Right cardiac atrium (tissue), 5 donors: ENCODE measurements at regions not wholly inside any gene's neighbourhood (a gene's known extent, or its start where the extent isn't known, plus 50 kb on each side); places are given as distances from the start of the nearest gene placed in this dataset.
"Not testable (repeated sequence)": the region's sequence is repeated elsewhere in the genome, so short reads cannot be mapped to it uniquely, and the experiment has no call there.

ENCODE experiments used
- ATAC-seq, 2 donors: fragments of 200-7000 bp; cut with Tn5 transposase; one replicate each; pipeline versions ENCODE4 v1.8.0 to v1.9.1; 2020; ENCODE audit warnings: moderate library complexity in 2 of 2, mild to moderate bottlenecking in 1 of 2
- DNase-seq, 3 donors: peaks; one replicate each; pipeline ENCODE4 v3.0.0-alpha.2; 2020
- H3K27ac ChIP-seq: one replicate; pipeline ENCODE4 v1.5.1; 2013; ENCODE audit warnings: mild to moderate bottlenecking, low read length, control low read depth, moderate library complexity
- H3K27me3 ChIP-seq: one replicate; pipeline ENCODE4 v1.6.1; 2013; ENCODE audit not compliant: control insufficient read depth, insufficient read depth
- H3K4me1 ChIP-seq: one replicate; pipeline ENCODE4 v1.6.1; 2013; ENCODE audit warnings: low read length; ENCODE audit not compliant: control insufficient read depth, insufficient read depth
- H3K4me3 ChIP-seq: one replicate; pipeline ENCODE4 v1.5.1; 2013; ENCODE audit warnings: low read length, control low read depth
- H3K9me3 ChIP-seq: one replicate; pipeline ENCODE4 v1.6.1; 2013; ENCODE audit warnings: low read length; ENCODE audit not compliant: control insufficient read depth
- whole genome bisulfite sequencing: extraction: QIAGEN DNeasy Blood & Tissue Kit; methylation state at CpG from one replicate; pipeline ENCODE4 v1.1.7; 2013; 5-methylcytosine and 5-hydroxymethylcytosine counted together
- intact Hi-C, 4 donors: fragments of 100-400 bp; cut with DNase I; formaldehyde crosslinking; loops; one replicate each; pipeline versions ENCODE4 v1.11.0 to v1.14.0; 2022 to 2023
- donor health status: healthy with polysubstance abuse.
- donor health status: DM: no; HTN: yes; CAD: no.
- donor health status: DM: no; HTN: no; CAD: no.
- donor health status: DM: no; HTN: yes; CAD: no; lungs with severe emphysema.
- donor health status: DM: yes; HTN: yes; CAD: no.

DNA sequence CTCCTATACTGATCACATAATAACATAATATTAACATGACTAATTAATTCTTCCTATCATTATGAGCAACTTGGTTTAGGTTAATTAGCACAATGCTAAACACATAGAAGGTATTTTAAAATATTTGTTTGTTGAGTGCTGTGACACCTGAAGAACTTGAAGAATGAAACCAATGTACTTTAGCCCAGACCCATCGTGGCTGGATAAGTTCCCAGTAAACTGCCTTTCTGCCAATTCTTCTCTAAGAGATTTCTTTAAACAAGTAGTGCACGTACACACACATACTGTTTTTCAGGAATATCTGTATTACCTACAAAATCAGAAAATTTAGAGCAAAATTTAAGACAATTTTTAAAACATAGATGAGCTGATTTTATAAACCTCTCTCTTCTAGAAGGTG lies 207.4 kb upstream of the SSTR1 start:
- ATAC-seq = no peak
- no peak for DNase-seq
- Histone ChIP-seq H3K4me3 (no peak overlapping the region), H3K9me3 (no peaks in the 10 kb centered on the region), H3K27me3 (no peaks in the 10 kb centered on the region), H3K4me1 (no peaks in the 10 kb centered on the region), H3K27ac (no peak overlapping the region)
- 57% methylated on average over 2 of the region's 2 CpGs for WGBS
- intact Hi-C loops = no loop called here

DNA sequence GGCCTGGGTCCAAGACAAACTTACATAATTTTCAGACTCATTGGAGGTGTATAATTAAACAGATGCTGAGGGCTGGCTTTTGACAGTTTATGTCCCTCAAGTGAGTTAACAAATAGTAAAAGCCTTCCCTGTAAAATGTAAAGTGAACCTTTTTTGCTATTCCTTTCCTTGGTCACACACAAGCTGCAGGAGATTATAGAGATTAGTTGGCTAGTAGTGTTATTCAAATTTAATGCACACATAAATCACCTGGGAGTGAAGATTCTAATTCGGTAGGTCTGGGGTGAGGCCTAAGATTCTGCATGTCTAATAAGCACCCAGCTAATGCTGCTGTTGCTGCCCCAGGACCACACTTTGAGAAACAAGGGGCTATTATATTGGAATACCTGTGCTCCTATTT lies 206.2 kb upstream of the SSTR1 start:
- Histone ChIP-seq H3K27me3 (no peaks in the 10 kb centered on the region), H3K4me1 (no peaks in the 10 kb centered on the region), H3K9me3 (no peaks in the 10 kb centered on the region), H3K27ac (no peak overlapping the region), H3K4me3 (no peak overlapping the region)
- no peak for ATAC-seq
- intact Hi-C loops = no loop called here
- 63% methylated on average over 1 of the region's 1 CpG for WGBS
- no peak for DNase-seq

DNA sequence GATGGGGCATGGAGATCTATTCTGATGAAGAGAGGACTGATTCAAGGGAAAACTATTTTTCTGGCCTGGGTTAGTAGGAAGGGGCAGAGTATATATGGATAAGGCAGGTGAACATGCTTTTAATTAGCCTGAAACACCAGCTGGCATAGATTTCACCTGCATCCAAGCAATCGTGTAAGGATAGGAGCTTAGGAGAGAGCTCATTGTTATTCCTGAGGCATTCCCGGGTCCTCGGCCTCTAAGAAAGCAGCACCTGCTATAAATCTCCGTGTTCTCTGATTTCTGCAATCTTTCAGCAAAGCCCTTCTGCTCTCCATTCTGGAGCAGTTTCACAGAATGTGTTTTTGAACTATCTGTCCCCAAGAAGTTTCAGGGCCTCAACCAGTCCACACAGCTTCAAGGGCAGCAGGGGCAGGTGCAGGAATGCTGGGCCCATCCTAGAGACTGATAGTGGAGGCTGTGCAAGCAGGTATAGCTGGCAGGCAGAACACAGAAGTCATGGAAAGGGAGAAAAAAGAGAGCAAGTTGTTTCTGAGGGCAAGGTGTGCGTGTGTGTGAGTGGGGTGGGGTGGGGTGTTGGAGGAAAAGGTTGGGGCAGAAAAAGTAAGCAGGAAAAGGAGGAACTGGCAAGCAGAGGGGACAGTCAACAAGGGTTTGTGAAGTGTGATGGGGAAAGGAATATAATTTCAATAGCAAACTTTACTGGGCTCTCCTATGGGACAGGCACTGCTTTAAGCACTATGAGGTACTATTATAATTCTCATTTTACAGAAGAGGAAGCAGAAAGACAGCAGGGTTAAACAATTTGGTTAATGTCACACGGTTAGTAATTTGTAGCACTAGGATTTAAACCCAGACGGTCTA lies 203.7 kb upstream of the SSTR1 start:
- H3K27ac ChIP-seq = no peak overlapping the region
- H3K9me3 ChIP-seq = no peaks in the 10 kb centered on the region
- H3K27me3 ChIP-seq = no peaks in the 10 kb centered on the region
- intact Hi-C loops = no loop called here
- no peak for ATAC-seq
- no peak for DNase-seq
- H3K4me1 ChIP-seq = no peaks in the 10 kb centered on the region
- 72% methylated on average over 7 of the region's 7 CpGs for WGBS
- no peak overlapping the region for H3K4me3 ChIP-seq

DNA sequence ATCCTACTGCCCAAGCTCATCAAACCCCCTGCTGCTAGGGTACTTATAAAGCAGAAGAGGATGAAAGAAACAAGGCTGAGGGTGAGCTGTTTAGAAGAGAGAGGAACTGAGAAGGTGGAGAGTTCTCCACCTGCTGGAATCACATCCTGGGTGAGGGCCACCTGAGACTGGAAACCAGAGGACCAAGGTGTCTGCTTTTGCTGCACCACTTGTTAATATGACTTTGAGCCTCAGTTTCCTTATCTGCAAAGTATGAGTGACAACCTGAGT lies 203.2 kb upstream of the SSTR1 start:
- DNase-seq (no peak), ATAC-seq (no peak)
- Histone ChIP-seq H3K4me1 (no peaks in the 10 kb centered on the region), H3K27ac (no peak overlapping the region), H3K9me3 (no peaks in the 10 kb centered on the region), H3K27me3 (no peaks in the 10 kb centered on the region), H3K4me3 (no peak overlapping the region)
- intact Hi-C loops = no loop called here

DNA sequence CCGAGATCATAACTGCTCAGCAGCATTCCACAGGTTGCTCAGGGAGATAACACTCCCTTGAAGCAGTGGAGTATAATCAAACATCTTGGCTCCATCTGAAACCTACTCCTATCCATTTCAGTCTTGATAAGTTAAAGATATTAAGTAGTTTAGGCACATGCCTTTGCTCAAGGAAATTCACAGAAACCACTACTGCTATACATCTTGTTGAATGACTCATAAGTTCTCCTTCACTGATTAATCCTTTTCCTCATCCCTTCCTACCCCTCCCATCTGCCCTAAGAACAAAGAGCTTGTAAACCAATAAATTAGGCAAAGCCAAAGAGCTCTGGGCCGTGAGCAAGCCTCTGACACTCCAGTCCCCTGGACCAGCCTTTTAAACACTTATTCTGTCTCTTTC lies 196.5 kb upstream of the SSTR1 start:
- H3K4me3 ChIP-seq, H3K27me3 ChIP-seq, DNase-seq, H3K27ac ChIP-seq, intact Hi-C loops, H3K4me1 ChIP-seq, ATAC-seq, H3K9me3 ChIP-seq: not testable (repeated sequence)
- 55% methylated on average over 2 of the region's 2 CpGs for WGBS

DNA sequence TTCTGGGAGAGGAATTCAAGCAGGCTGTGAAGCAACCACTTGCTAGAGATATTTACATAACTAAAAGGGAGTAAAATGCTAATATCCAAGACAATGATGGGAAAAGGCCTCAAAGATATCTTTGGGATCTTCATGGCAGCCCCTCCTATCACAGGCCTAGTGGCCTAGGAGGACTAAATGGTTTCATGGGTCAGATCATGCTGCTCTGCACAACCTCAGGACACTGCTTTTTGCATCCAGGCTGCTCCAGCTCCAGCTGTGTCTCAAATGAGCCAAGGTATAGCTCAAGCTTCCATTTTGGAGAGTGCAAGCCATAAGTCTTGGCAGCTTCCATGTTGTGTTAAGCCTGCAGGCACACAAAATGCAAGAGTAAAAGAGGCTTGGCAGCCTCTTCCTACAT lies 195.6 kb upstream of the SSTR1 start:
- Histone ChIP-seq H3K4me3 (no peak overlapping the region), H3K4me1 (no peaks in the 10 kb centered on the region), H3K27ac (no peak overlapping the region), H3K27me3 (no peaks in the 10 kb centered on the region), H3K9me3 (peaks cover 4% of the 10 kb centered on the region)
- DNase-seq = no peak
- intact Hi-C loops = no loop called here
- no peak for ATAC-seq

DNA sequence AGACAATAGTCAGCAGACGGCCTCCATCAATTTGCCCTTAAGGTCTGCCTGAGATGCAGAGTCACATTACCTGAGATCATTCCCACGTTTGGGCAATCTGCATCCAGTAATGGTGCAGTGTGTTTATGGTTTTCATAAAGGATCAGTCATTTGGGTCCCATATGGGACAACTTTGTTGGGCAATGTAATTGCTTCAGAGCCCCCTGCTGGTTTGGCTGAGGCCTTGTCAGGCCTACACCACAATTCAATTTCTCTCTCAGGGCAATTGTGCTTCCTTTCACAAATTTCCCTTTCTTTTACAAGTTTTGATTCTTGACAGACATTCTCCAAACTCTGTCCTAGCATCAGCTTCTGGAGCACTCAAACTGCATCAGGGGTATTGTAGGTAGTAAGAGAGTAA lies 191.2 kb upstream of the SSTR1 start:
- ATAC-seq = no peak

DNA sequence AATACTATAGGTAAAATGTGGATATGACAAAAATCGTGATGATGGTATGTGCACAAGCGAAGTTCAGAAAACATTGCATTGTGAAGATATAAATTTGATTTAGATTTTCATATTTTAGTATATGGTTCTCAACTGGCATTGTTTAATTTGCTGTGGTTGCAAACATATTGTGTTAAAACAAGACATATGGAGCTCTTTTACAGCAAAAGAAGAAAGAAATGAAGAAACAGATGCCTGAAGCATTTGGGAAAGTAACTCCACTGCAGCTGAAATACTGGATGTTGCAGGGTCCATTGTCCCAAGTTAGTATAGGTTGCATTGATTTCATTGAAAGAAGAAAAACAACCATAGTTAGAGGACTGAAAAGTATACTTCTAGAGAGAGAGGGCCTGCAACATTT lies 185.8 kb upstream of the SSTR1 start:
- H3K27ac ChIP-seq = no peak overlapping the region
- intact Hi-C loops = no loop called here
- DNase-seq (no peak), ATAC-seq (no peak)
- H3K4me3 ChIP-seq = no peak overlapping the region
- no peaks in the 10 kb centered on the region for H3K4me1 ChIP-seq
- 87% methylated on average over 2 of the region's 2 CpGs for WGBS
- H3K9me3 ChIP-seq = no peaks in the 10 kb centered on the region
- H3K27me3 ChIP-seq = no peaks in the 10 kb centered on the region

More for the DNA sequence above, 191.2 kb upstream of the SSTR1 start:
- H3K4me1 ChIP-seq = no peaks in the 10 kb centered on the region
- no peaks in the 10 kb centered on the region for H3K27me3 ChIP-seq
- no peak overlapping the region for H3K27ac ChIP-seq
- peaks cover 4% of the 10 kb centered on the region for H3K9me3 ChIP-seq
- intact Hi-C loops = no loop called here
- no peak for DNase-seq
- no peak overlapping the region for H3K4me3 ChIP-seq
- 75% methylated on average over 2 of the region's 2 CpGs for WGBS

DNA sequence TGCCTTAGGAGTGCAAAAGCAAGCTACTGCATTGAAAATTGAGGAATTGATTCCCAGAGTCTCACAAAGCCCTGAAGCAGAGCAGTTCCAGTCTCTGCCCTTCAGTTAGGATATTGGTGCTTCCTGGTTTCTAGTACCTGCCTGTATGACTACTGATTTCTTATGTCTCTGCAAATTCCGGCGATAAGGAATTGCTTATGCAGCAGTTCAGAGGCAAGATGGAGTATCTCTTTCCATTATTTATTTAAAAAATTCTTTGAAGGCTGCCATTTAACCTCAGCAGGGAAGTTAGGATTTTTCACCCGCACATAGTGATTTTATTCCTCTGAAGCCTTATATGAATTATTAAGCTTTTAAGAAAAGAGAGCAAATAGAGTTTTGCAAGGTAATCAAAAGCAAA lies 184.9 kb upstream of the SSTR1 start:
- Histone ChIP-seq H3K9me3 (no peaks in the 10 kb centered on the region), H3K27ac (no peak overlapping the region), H3K27me3 (no peaks in the 10 kb centered on the region), H3K4me1 (no peaks in the 10 kb centered on the region), H3K4me3 (no peak overlapping the region)
- WGBS = 55% methylated on average over 3 of the region's 3 CpGs
- intact Hi-C loops = no loop called here
- ATAC-seq (no peak), DNase-seq (no peak)

DNA sequence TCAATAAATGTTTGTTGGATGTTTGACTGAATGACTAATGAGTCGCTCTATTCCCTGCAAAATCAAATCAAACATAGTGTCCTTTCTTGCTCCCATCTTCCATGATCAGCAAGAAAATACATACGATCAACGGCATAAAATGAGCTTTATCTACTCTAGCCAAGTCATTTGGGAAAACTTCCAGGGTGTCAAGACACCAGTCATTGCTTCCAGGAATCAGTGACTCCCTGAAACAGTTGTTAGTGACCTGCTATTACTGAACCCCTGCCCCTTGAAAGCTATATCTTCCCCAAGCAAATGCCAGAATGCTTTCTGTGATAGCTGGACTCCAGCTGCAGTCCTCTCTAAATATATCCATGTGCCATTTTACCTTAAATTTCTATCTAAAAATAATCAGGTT lies 169.5 kb upstream of the SSTR1 start:
- 65% methylated on average over 3 of the region's 3 CpGs for WGBS
- no peak overlapping the region for H3K27ac ChIP-seq
- no peaks in the 10 kb centered on the region for H3K4me1 ChIP-seq
- H3K9me3 ChIP-seq = no peaks in the 10 kb centered on the region
- no peak overlapping the region for H3K4me3 ChIP-seq
- intact Hi-C loops = no loop called here
- DNase-seq = no peak
- no peaks in the 10 kb centered on the region for H3K27me3 ChIP-seq
- ATAC-seq = no peak

DNA sequence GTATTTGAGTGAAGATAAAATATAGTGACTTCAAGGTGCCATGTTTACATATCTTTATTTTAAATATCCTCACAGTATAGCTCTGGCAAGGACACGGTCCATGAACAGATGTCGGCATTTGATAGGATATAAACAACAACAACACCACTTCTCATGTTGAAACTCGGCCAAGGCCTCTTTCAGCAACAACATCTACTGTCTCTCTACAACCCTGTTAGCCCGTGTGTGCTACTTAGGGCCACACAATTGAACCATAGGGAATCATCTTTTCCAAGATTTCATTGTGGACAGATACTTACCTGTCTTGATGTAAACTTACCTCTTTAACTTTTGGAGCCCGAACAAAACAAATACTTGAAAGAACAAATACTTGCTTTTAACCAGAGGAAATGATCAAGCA lies 168.7 kb upstream of the SSTR1 start:
- H3K27ac ChIP-seq = no peak overlapping the region
- H3K27me3 ChIP-seq = no peaks in the 10 kb centered on the region
- H3K9me3 ChIP-seq = no peaks in the 10 kb centered on the region
- ATAC-seq (no peak), DNase-seq (no peak)
- 56% methylated on average over 5 of the region's 5 CpGs for WGBS
- H3K4me1 ChIP-seq = no peaks in the 10 kb centered on the region
- no peak overlapping the region for H3K4me3 ChIP-seq
- intact Hi-C loops = no loop called here

DNA sequence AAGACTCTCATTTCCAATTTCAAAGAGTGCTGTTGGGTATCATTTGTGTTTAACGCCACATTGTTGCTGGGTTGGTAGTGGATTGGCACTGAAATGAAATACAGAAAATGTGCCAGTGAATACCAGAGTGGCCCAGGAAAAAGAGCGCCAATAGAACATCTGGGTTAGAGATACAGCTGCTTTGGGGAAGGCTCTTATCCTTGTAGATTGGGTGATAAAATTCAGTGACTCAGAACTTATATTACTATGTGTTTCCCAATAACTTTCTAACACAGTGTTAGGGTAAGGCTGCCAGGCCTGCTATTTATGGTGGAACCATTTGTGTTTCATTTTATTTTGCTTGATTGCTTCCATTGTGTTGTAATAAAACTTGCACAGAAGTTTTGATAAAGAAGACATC lies 168.2 kb upstream of the SSTR1 start:
- Histone ChIP-seq H3K4me3 (no peak overlapping the region), H3K27ac (no peak overlapping the region), H3K4me1 (no peaks in the 10 kb centered on the region), H3K9me3 (no peaks in the 10 kb centered on the region), H3K27me3 (no peaks in the 10 kb centered on the region)
- ATAC-seq (no peak), DNase-seq (no peak)
- WGBS = 45% methylated on average over 2 of the region's 2 CpGs
- intact Hi-C loops = no loop called here
